ENCODE measurements at regions not wholly inside any gene's neighbourhood (a gene's known extent, or its start where the extent isn't known, plus 50 kb on each side); places are given as distances from the start of the nearest gene placed in this dataset.
A peak's percentile ranks its signal among the peaks of the same experiment; 100 is the strongest.

GRCh38 chr10:62637249-62638061, 167.1 kb upstream of the ADO start:
- H3K27ac ChIP-seq = peak overlapping the region in 3 of 4 donors; percentile 65 to 90 (median 66)
- H3K9me3 ChIP-seq = no peaks in the 10 kb centered on the region
- WGBS, 2 donors = 19 to 32% methylated on average over 9 of the region's 9 CpGs
- peak overlapping the region in 3 of 4 donors; percentile 2 to 24 (median 17) for H3K4me3 ChIP-seq
- H3K36me3 ChIP-seq = no peaks in the 10 kb centered on the region
- no peaks in the 10 kb centered on the region for H3K27me3 ChIP-seq
- no peak for TF ChIP-seq EP300 (IDR thresholded peaks at IDR 0.05)
- TF ChIP-seq CTCF (IDR thresholded peaks at IDR 0.05) = no peak
- TF ChIP-seq POLR2A (IDR thresholded peaks at IDR 0.05) = no peak
- no peak for DNase-seq (ENCODE audit: low spot score in 2 of 2)
- peaks cover 0 to 25% (median 14%) of the 10 kb centered on the region in 4 donors for H3K4me1 ChIP-seq

- TF ChIP-seq POLR2A (IDR thresholded peaks at IDR 0.05) = no peak
- TF ChIP-seq EP300 (IDR thresholded peaks at IDR 0.05) = peak; percentile 84 to 86
- DNase-seq (ENCODE audit: low spot score in 2 of 2) = peak in 1 of 2 donors; percentile 24
Measured at GRCh38 chr10:62638062-62638477, 166.4 kb upstream of the ADO start.

GRCh38 chr10:62639144-62639543, 165.4 kb upstream of the ADO start:
- Histone ChIP-seq H3K4me1 (peaks cover 0 to 25% (median 14%) of the 10 kb centered on the region in 4 donors), H3K36me3 (no peaks in the 10 kb centered on the region), H3K27ac (no peak overlapping the region), H3K9me3 (no peaks in the 10 kb centered on the region), H3K27me3 (no peaks in the 10 kb centered on the region), H3K4me3 (no peak overlapping the region)
- TF ChIP-seq EP300 (IDR thresholded peaks at IDR 0.05) = no peak
- no peak for TF ChIP-seq CTCF (IDR thresholded peaks at IDR 0.05)
- no peak for TF ChIP-seq POLR2A (IDR thresholded peaks at IDR 0.05)
- no peak for DNase-seq (ENCODE audit: low spot score in 2 of 2)
- 93 to 100% methylated on average over 2 of the region's 2 CpGs for WGBS, 2 donors

More at GRCh38 chr10:62638062-62638477, 166.4 kb upstream of the ADO start:
- Histone ChIP-seq H3K36me3 (no peaks in the 10 kb centered on the region), H3K27ac (peak overlapping the region in 3 of 4 donors; percentile 65 to 90 (median 66)), H3K9me3 (no peaks in the 10 kb centered on the region), H3K4me3 (no peak overlapping the region), H3K27me3 (no peaks in the 10 kb centered on the region), H3K4me1 (peaks cover 0 to 25% (median 14%) of the 10 kb centered on the region in 4 donors)
- 40 to 49% methylated on average over 7 of the region's 7 CpGs for WGBS, 2 donors

GRCh38 chr10:62640411-62640810, 164.1 kb upstream of the ADO start:
- Histone ChIP-seq H3K4me1 (peaks cover 0 to 25% (median 14%) of the 10 kb centered on the region in 4 donors), H3K4me3 (no peak overlapping the region), H3K9me3 (no peaks in the 10 kb centered on the region), H3K27ac (no peak overlapping the region), H3K36me3 (no peaks in the 10 kb centered on the region), H3K27me3 (no peaks in the 10 kb centered on the region)
- no peak for DNase-seq (ENCODE audit: low spot score in 2 of 2)
- TF ChIP-seq EP300 (IDR thresholded peaks at IDR 0.05) (no peak), CTCF (IDR thresholded peaks at IDR 0.05) (no peak), POLR2A (IDR thresholded peaks at IDR 0.05) (no peak)

- Histone ChIP-seq H3K4me1 (peaks cover 0 to 2% (median 0%) of the 10 kb centered on the region in 4 donors), H3K27me3 (no peaks in the 10 kb centered on the region), H3K36me3 (no peaks in the 10 kb centered on the region), H3K4me3 (no peak overlapping the region), H3K27ac (no peak overlapping the region), H3K9me3 (no peaks in the 10 kb centered on the region)
- 92 to 97% methylated on average over 5 of the region's 5 CpGs for WGBS, 2 donors
- no peak for DNase-seq (ENCODE audit: low spot score in 2 of 2)
- no peak for TF ChIP-seq POLR2A (IDR thresholded peaks at IDR 0.05)
- TF ChIP-seq CTCF (IDR thresholded peaks at IDR 0.05) = no peak
- TF ChIP-seq EP300 (IDR thresholded peaks at IDR 0.05) = no peak
Measured at GRCh38 chr10:62643606-62644587, 160.6 kb upstream of the ADO start.

Data from tibial nerve (tissue), 4 donors.